RWPE2 (cell line): ENCODE measurements at regions not wholly inside any gene's neighbourhood (a gene's known extent, or its start where the extent isn't known, plus 50 kb on each side); places are given as distances from the start of the nearest gene placed in this dataset.

Experiments
- ATAC-seq: fragments of 200-7000 bp; cut with Tn5 transposase; 3 replicates; pipeline ENCODE4 v1.9.1; 2021; ENCODE audit warnings: low read depth
- DNase-seq: peaks from one replicate; pipeline ENCODE4 v3.0.0-alpha.2; 2020; ENCODE audit warnings: low spot score
- H3K27ac ChIP-seq: fragments of 450-650 bp; 2 replicates; pipeline ENCODE4 v1.5.1; 2017; ENCODE audit warnings: mild to moderate bottlenecking; ENCODE audit not compliant: poor library complexity, severe bottlenecking
- H3K27me3 ChIP-seq: fragments of 250-450 bp; sonication (Bioruptor Pico); 2 replicates; pipeline ENCODE4 v1.5.1; 2021; ENCODE audit warnings: mild to moderate bottlenecking, moderate library complexity; ENCODE audit not compliant: insufficient read depth, poor library complexity, severe bottlenecking
- H3K36me3 ChIP-seq: fragments of 250-450 bp; sonication (Bioruptor Pico); 2 replicates; pipeline ENCODE4 v1.5.1; 2020; ENCODE audit warnings: low read depth, mild to moderate bottlenecking, moderate library complexity
- H3K4me1 ChIP-seq: fragments of 250-450 bp; sonication (Bioruptor Pico); 2 replicates; pipeline ENCODE4 v1.5.1; 2021; ENCODE audit warnings: mild to moderate bottlenecking, moderate library complexity; ENCODE audit not compliant: insufficient read depth, poor library complexity, severe bottlenecking
- H3K4me3 ChIP-seq: fragments of 250-450 bp; sonication (Bioruptor Pico); 2 replicates; pipeline ENCODE4 v1.5.1; 2021; ENCODE audit warnings: mild to moderate bottlenecking, moderate library complexity; ENCODE audit not compliant: severe bottlenecking
- H3K9me3 ChIP-seq: fragments of 250-450 bp; sonication (Bioruptor Pico); 2 replicates; pipeline ENCODE4 v1.5.1; 2021; ENCODE audit warnings: mild to moderate bottlenecking, moderate library complexity; ENCODE audit not compliant: severe bottlenecking
- CTCF ChIP-seq: fragments of 450-650 bp; IDR thresholded peaks from one replicate; pipeline ENCODE4 v1.5.1; 2017; ENCODE audit warnings: mild to moderate bottlenecking, moderate library complexity; ENCODE audit not compliant: poor library complexity, severe bottlenecking

DNA sequence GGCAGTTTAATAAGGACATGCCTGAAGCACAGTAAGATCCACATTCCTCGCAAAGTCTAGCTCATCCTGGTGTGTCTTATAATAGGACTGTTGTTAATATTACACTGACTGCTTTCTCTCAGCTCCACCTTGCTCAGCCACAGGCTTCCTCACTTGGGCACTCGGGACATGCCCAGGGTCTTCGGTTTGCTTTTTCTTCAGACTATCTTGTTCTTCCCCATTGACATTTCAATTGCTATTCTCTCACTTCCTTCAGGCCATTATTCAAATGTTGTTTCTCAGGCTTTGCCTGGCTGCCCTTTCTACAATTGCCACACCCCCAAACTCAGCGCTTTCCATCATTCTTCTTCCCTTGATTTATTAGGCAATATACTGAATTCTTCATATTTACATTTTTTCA is 274.8 kb upstream of the RGS17 start:
- Histone ChIP-seq H3K4me3 (no peak overlapping the region), H3K9me3 (no peaks in the 10 kb centered on the region), H3K27me3 (no peaks in the 10 kb centered on the region), H3K4me1 (no peaks in the 10 kb centered on the region), H3K27ac (no peak overlapping the region), H3K36me3 (no peaks in the 10 kb centered on the region)
- ATAC-seq (no peak), DNase-seq (no peak)
- no peak for TF ChIP-seq CTCF

DNA sequence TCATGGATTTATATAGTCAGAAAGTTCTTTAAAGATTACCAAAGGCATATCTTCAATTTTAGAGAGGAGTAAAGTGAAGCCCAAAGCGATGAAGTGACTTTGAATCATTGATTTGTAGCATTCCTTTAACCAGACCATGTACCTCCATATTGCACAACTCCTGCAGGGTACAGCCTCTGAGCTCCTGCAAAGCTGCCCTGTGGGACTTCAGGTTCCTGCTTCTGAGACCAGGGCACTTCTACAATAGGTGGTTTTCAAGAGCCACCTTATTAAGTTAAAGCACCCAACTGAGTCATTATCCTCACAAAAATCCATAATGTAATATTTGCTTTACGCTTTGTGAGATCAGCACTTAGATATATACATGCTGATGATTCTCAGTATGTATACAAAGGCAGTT is 270.7 kb upstream of the RGS17 start:
- no peak overlapping the region for H3K27ac ChIP-seq
- TF ChIP-seq CTCF, result no peak
- no peak overlapping the region for H3K4me3 ChIP-seq
- DNase-seq (no peak), ATAC-seq (no peak)
- no peaks in the 10 kb centered on the region for H3K4me1 ChIP-seq
- H3K27me3 ChIP-seq, result no peaks in the 10 kb centered on the region
- no peaks in the 10 kb centered on the region for H3K9me3 ChIP-seq
- H3K36me3 ChIP-seq, result no peaks in the 10 kb centered on the region

GRCh38 chr6:153392156-153392555 is 261.1 kb upstream of the RGS17 start:
- DNase-seq (no peak), ATAC-seq (no peak)

GRCh38 chr6:153373869-153374268 is 242.8 kb upstream of the RGS17 start:
- no peaks in the 10 kb centered on the region for H3K27me3 ChIP-seq
- H3K36me3 ChIP-seq, result no peaks in the 10 kb centered on the region
- no peak for ATAC-seq

More at GRCh38 chr6:153392156-153392555, 261.1 kb upstream of the RGS17 start:
- no peaks in the 10 kb centered on the region for H3K9me3 ChIP-seq
- H3K4me1 ChIP-seq, result no peaks in the 10 kb centered on the region
- TF ChIP-seq CTCF, result no peak
- H3K27ac ChIP-seq, result no peak overlapping the region
- H3K27me3 ChIP-seq, result no peaks in the 10 kb centered on the region
- no peak overlapping the region for H3K4me3 ChIP-seq
- H3K36me3 ChIP-seq, result no peaks in the 10 kb centered on the region

GRCh38 chr6:153368131-153368530 is 237.0 kb upstream of the RGS17 start:
- Histone ChIP-seq H3K36me3 (no peaks in the 10 kb centered on the region), H3K27ac (no peak overlapping the region), H3K27me3 (no peaks in the 10 kb centered on the region), H3K9me3 (no peaks in the 10 kb centered on the region), H3K4me3 (no peak overlapping the region), H3K4me1 (no peaks in the 10 kb centered on the region)
- ATAC-seq, result no peak
- DNase-seq, result no peak
- TF ChIP-seq CTCF, result no peak

More at GRCh38 chr6:153373869-153374268, 242.8 kb upstream of the RGS17 start:
- TF ChIP-seq CTCF, result no peak
- Histone ChIP-seq H3K4me1 (no peaks in the 10 kb centered on the region), H3K9me3 (no peaks in the 10 kb centered on the region), H3K4me3 (no peak overlapping the region), H3K27ac (no peak overlapping the region)
- no peak for DNase-seq
